ENCODE measurements at regions not wholly inside any gene's neighbourhood (a gene's known extent, or its start where the extent isn't known, plus 50 kb on each side); places are given as distances from the start of the nearest gene placed in this dataset.

DNA sequence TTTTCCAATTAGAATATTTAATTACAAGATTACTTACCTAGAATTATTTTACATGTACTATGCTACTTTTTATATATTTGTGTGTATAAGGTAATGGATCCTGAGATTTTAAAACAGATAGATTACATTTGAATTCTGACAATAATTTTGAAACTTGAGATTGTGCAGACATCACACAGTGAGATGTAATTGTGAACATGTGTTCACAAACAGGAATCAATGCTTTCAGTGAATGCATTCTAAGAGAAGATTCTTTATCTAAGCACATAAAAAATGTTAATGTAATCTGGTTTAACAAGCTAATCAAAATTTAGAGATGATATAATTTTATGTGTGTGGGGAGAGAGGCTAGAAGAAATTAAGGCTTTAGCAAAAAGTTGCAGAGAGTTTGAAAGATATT lies 1925.5 kb downstream of the ARAP2 start:
- TF ChIP-seq, protein P1, sequence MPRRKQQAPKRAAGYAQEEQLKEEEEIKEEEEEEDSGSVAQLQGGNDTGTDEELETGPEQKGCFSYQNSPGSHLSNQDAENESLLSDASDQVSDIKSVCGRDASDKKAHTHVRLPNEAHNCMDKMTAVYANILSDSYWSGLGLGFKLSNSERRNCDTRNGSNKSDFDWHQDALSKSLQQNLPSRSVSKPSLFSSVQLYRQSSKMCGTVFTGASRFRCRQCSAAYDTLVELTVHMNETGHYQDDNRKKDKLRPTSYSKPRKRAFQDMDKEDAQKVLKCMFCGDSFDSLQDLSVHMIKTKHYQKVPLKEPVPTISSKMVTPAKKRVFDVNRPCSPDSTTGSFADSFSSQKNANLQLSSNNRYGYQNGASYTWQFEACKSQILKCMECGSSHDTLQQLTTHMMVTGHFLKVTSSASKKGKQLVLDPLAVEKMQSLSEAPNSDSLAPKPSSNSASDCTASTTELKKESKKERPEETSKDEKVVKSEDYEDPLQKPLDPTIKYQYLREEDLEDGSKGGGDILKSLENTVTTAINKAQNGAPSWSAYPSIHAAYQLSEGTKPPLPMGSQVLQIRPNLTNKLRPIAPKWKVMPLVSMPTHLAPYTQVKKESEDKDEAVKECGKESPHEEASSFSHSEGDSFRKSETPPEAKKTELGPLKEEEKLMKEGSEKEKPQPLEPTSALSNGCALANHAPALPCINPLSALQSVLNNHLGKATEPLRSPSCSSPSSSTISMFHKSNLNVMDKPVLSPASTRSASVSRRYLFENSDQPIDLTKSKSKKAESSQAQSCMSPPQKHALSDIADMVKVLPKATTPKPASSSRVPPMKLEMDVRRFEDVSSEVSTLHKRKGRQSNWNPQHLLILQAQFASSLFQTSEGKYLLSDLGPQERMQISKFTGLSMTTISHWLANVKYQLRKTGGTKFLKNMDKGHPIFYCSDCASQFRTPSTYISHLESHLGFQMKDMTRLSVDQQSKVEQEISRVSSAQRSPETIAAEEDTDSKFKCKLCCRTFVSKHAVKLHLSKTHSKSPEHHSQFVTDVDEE (CRISPR knock-in tag; IDR thresholded peaks at IDR 0.05) = peak; percentile 69; the same call in 1 of the 2 replicates
- TF ChIP-seq, protein P2, sequence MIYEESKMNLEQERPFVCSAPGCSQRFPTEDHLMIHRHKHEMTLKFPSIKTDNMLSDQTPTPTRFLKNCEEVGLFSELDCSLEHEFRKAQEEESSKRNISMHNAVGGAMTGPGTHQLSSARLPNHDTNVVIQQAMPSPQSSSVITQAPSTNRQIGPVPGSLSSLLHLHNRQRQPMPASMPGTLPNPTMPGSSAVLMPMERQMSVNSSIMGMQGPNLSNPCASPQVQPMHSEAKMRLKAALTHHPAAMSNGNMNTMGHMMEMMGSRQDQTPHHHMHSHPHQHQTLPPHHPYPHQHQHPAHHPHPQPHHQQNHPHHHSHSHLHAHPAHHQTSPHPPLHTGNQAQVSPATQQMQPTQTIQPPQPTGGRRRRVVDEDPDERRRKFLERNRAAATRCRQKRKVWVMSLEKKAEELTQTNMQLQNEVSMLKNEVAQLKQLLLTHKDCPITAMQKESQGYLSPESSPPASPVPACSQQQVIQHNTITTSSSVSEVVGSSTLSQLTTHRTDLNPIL (CRISPR knock-in tag; IDR thresholded peaks at IDR 0.05; ENCODE audit: low read depth) = no peak
- TF ChIP-seq ISL1 (CRISPR knock-in tag; IDR thresholded peaks at IDR 0.05) (0 out of 2 replicates have a peak, but pooled peaks have one; percentile 8), ARNTL (CRISPR knock-in tag; IDR thresholded peaks at IDR 0.05; ENCODE audit: borderline replicate concordance, low read depth) (no peak), PPARA (CRISPR knock-in tag; IDR thresholded peaks at IDR 0.05; ENCODE audit: borderline replicate concordance) (no peak), ZFP3 (CRISPR knock-in tag; IDR thresholded peaks at IDR 0.05) (no peak), TCF4 (CRISPR knock-in tag; IDR thresholded peaks at IDR 0.05; ENCODE audit: borderline replicate concordance) (peak; percentile 86), BACH2 (CRISPR knock-in tag; IDR thresholded peaks at IDR 0.05; ENCODE audit: borderline replicate concordance) (no peak), ZNF565 (CRISPR knock-in tag; conservative IDR thresholded peaks at IDR 0.05; ENCODE audit: low read depth) (no peak), ESRRG (CRISPR knock-in tag; IDR thresholded peaks at IDR 0.05) (no peak), ZC3H10 (CRISPR knock-in tag; IDR thresholded peaks at IDR 0.05) (no peak)
- TF ChIP-seq, protein P3, sequence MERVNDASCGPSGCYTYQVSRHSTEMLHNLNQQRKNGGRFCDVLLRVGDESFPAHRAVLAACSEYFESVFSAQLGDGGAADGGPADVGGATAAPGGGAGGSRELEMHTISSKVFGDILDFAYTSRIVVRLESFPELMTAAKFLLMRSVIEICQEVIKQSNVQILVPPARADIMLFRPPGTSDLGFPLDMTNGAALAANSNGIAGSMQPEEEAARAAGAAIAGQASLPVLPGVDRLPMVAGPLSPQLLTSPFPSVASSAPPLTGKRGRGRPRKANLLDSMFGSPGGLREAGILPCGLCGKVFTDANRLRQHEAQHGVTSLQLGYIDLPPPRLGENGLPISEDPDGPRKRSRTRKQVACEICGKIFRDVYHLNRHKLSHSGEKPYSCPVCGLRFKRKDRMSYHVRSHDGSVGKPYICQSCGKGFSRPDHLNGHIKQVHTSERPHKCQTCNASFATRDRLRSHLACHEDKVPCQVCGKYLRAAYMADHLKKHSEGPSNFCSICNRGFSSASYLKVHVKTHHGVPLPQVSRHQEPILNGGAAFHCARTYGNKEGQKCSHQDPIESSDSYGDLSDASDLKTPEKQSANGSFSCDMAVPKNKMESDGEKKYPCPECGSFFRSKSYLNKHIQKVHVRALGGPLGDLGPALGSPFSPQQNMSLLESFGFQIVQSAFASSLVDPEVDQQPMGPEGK (CRISPR knock-in tag; IDR thresholded peaks at IDR 0.05; ENCODE audit: borderline replicate concordance) = no peak
- TF ChIP-seq, protein P4, sequence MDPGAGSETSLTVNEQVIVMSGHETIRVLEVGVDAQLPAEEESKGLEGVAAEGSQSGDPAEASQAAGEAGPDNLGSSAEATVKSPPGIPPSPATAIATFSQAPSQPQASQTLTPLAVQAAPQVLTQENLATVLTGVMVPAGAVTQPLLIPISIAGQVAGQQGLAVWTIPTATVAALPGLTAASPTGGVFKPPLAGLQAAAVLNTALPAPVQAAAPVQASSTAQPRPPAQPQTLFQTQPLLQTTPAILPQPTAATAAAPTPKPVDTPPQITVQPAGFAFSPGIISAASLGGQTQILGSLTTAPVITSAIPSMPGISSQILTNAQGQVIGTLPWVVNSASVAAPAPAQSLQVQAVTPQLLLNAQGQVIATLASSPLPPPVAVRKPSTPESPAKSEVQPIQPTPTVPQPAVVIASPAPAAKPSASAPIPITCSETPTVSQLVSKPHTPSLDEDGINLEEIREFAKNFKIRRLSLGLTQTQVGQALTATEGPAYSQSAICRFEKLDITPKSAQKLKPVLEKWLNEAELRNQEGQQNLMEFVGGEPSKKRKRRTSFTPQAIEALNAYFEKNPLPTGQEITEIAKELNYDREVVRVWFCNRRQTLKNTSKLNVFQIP (CRISPR knock-in tag; IDR thresholded peaks at IDR 0.05; ENCODE audit: borderline replicate concordance, low read depth) = no peak
- TF ChIP-seq, protein P5, sequence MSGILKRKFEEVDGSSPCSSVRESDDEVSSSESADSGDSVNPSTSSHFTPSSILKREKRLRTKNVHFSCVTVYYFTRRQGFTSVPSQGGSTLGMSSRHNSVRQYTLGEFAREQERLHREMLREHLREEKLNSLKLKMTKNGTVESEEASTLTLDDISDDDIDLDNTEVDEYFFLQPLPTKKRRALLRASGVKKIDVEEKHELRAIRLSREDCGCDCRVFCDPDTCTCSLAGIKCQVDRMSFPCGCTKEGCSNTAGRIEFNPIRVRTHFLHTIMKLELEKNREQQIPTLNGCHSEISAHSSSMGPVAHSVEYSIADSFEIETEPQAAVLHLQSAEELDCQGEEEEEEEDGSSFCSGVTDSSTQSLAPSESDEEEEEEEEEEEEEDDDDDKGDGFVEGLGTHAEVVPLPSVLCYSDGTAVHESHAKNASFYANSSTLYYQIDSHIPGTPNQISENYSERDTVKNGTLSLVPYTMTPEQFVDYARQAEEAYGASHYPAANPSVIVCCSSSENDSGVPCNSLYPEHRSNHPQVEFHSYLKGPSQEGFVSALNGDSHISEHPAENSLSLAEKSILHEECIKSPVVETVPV (CRISPR knock-in tag; IDR thresholded peaks at IDR 0.05) = no peak

Measured in SK-N-SH treated with all-trans-retinoic acid at 6 μM for 48 hours (cell line).